Calu3 (cell line): ENCODE measurements at regions not wholly inside any gene's neighbourhood (a gene's known extent, or its start where the extent isn't known, plus 50 kb on each side); places are given as distances from the start of the nearest gene placed in this dataset.

Experiments
- BruUV-seq: library from RNA; stranded (reverse); fragments of 400-500 nt; replicated peaks from 2 replicates; lab custom pipeline; 2021; lab: Mats Ljungman, UMichigan
- CTCF ChIA-PET: fragments of 300-600 bp; sonication (Branson Sonifier 250); formaldehyde crosslinking; loops from one replicate; lab custom pipeline; 2022; ENCODE audit warnings: antibody characterized with exemption; lab: Charles Lee
- DNase-seq: peaks from one replicate; pipeline ENCODE4 v3.0.0; 2022
- H3K27ac Mint-ChIP-seq: one replicate; pipeline ENCODE4 v1.8.0; 2022; ENCODE audit warnings: mixed read lengths; ENCODE audit not compliant: unreplicated experiment
- H3K27me3 Mint-ChIP-seq: one replicate; pipeline ENCODE4 v1.8.0; 2022; ENCODE audit warnings: mixed read lengths; ENCODE audit not compliant: unreplicated experiment
- H3K36me3 Mint-ChIP-seq: one replicate; pipeline ENCODE4 v1.8.0; 2022; ENCODE audit warnings: mild to moderate bottlenecking, moderate library complexity, mixed read lengths; ENCODE audit not compliant: insufficient read depth, unreplicated experiment
- H3K4me1 Mint-ChIP-seq: one replicate; pipeline ENCODE4 v1.8.0; 2022; ENCODE audit warnings: mild to moderate bottlenecking, low read depth, mixed read lengths; ENCODE audit not compliant: unreplicated experiment
- H3K4me3 Mint-ChIP-seq: one replicate; pipeline ENCODE4 v1.8.0; 2022; ENCODE audit warnings: mild to moderate bottlenecking, low read depth, moderate library complexity, mixed read lengths; ENCODE audit not compliant: unreplicated experiment
- H3K9me3 Mint-ChIP-seq: one replicate; pipeline ENCODE4 v1.8.0; 2022; ENCODE audit warnings: low read depth, mixed read lengths; ENCODE audit not compliant: unreplicated experiment
- intact Hi-C: fragments of 100-400 bp; cut with micrococcal nuclease; formaldehyde crosslinking; loops from one replicate; pipeline ENCODE4 v1.10.0; 2022; ENCODE audit not compliant: unreplicated experiment
- TF ChIP-seq, protein P1 (sequence below): fragments of 200-600 bp; IDR thresholded peaks from one replicate; pipeline ENCODE4 v1.8.0; 2022; ENCODE audit warnings: antibody characterized with exemption; ENCODE audit not compliant: unreplicated experiment

DNA sequence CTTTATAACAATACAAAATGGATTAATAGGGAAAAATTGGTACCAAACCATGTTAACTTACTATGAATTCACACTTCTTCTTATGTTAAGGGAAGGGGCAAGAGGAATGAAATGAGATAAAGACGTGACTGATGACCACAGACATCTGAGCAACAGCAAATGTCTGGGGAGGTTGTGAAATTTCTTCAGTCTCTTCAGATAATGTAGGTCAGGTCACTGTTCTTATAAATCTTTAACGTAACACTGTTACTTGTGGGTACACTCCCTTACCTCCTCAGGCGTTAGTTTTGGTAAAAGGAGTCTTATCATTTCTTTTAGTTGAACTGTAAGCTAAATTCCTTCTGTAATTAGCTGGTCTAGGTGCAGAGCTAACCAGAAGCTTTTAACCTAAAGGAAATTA, 405.0 kb upstream of the LRFN5 start:
- Mint-ChIP-seq H3K27ac (no peak overlapping the region), H3K4me3 (no peak overlapping the region), H3K9me3 (peaks cover 6% of the 10 kb centered on the region), H3K4me1 (no peaks in the 10 kb centered on the region), H3K27me3 (no peaks in the 10 kb centered on the region), H3K36me3 (no peaks in the 10 kb centered on the region)
- intact Hi-C loops: no loop called here
- TF ChIP-seq, protein P1, sequence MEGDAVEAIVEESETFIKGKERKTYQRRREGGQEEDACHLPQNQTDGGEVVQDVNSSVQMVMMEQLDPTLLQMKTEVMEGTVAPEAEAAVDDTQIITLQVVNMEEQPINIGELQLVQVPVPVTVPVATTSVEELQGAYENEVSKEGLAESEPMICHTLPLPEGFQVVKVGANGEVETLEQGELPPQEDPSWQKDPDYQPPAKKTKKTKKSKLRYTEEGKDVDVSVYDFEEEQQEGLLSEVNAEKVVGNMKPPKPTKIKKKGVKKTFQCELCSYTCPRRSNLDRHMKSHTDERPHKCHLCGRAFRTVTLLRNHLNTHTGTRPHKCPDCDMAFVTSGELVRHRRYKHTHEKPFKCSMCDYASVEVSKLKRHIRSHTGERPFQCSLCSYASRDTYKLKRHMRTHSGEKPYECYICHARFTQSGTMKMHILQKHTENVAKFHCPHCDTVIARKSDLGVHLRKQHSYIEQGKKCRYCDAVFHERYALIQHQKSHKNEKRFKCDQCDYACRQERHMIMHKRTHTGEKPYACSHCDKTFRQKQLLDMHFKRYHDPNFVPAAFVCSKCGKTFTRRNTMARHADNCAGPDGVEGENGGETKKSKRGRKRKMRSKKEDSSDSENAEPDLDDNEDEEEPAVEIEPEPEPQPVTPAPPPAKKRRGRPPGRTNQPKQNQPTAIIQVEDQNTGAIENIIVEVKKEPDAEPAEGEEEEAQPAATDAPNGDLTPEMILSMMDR: no peak
- DNase-seq: no peak
- CTCF ChIA-PET: no interaction called here
- BruUV-seq: no TSS peak

DNA sequence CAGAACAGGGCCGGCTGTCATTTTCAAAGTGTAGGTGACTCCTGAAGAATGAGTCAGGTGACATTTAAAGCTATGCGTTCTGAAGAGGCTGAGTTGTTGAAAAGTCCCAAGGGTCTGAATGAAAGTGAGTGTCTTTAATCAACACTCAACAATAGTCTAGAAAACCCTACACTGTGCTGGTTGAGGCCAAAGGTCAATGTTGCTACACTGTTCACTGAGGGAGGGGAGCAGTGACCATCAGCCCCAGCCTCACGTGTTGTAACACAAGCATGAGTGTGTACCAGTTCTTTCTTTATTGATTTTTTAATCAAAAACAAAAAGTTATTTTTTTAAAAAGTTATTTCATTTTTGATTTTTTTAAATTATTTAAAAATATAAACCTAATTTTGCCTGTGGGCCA, 418.8 kb upstream of the LRFN5 start:
- peaks cover 14% of the 10 kb centered on the region for H3K9me3 Mint-ChIP-seq
- H3K4me1 Mint-ChIP-seq: no peaks in the 10 kb centered on the region
- DNase-seq: no peak
- no peaks in the 10 kb centered on the region for H3K36me3 Mint-ChIP-seq
- H3K27ac Mint-ChIP-seq: no peak overlapping the region
- intact Hi-C loops: no loop called here
- CTCF ChIA-PET: no interaction called here
- H3K27me3 Mint-ChIP-seq: no peaks in the 10 kb centered on the region
- TF ChIP-seq, protein P1: no peak
- H3K4me3 Mint-ChIP-seq: no peak overlapping the region
- no TSS peak for BruUV-seq

GRCh38 chr14:41171045-41171444, 435.6 kb upstream of the LRFN5 start:
- no peak overlapping the region for H3K4me3 Mint-ChIP-seq
- no peaks in the 10 kb centered on the region for H3K36me3 Mint-ChIP-seq
- H3K27ac Mint-ChIP-seq: no peak overlapping the region
- no peaks in the 10 kb centered on the region for H3K4me1 Mint-ChIP-seq
- H3K9me3 Mint-ChIP-seq: peaks cover 3% of the 10 kb centered on the region
- no peaks in the 10 kb centered on the region for H3K27me3 Mint-ChIP-seq
- no peak for DNase-seq
- intact Hi-C loops: no loop called here
- CTCF ChIA-PET: no interaction called here
- BruUV-seq: no TSS peak
- TF ChIP-seq, protein P1: no peak

DNA sequence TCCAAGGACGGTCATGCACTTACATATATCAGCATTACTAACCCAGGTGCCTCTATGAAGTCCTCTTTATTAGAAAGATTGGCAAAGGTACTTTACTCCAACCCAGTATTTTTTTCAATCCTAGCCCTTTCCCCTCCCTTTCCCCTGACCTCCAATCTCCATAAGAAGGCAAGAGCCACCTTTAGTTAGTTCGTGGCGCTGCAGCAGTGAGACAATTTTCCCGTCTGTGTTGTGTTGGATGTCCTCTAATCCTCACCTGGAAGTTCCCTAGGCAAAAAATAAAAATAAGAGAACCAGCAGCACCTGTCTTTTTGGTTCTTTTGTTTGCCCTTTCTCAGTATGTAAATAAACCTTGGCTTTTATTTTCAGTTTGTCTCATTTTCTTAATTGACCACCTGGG, 439.6 kb upstream of the LRFN5 start:
- DNase-seq: no peak
- Mint-ChIP-seq H3K27me3 (no peaks in the 10 kb centered on the region), H3K36me3 (no peaks in the 10 kb centered on the region), H3K9me3 (peaks cover 3% of the 10 kb centered on the region), H3K27ac (no peak overlapping the region), H3K4me1 (no peaks in the 10 kb centered on the region), H3K4me3 (no peak overlapping the region)
- BruUV-seq: no TSS peak
- intact Hi-C loops: no loop called here
- CTCF ChIA-PET: no interaction called here
- TF ChIP-seq, protein P1: no peak
